ENCODE measurements at regions not wholly inside any gene's neighbourhood (a gene's known extent, or its start where the extent isn't known, plus 50 kb on each side); places are given as distances from the start of the nearest gene placed in this dataset.
"Not testable (repeated sequence)": the region's sequence is repeated elsewhere in the genome, so short reads cannot be mapped to it uniquely, and the experiment has no call there.

GRCh38 chr5:83865579-83865978, 144.9 kb upstream of the HAPLN1 start:
- no peaks in the 10 kb centered on the region for H3K4me1 ChIP-seq
- no peaks in the 10 kb centered on the region for H3K36me3 ChIP-seq
- H3K4me3 ChIP-seq, result no peak overlapping the region
- H3K27me3 ChIP-seq, result no peaks in the 10 kb centered on the region
- 46 to 61% methylated on average over 1 of the region's 1 CpG for WGBS, 2 donors
- no peaks in the 10 kb centered on the region for H3K9me3 ChIP-seq
- no peak for TF ChIP-seq CTCF (IDR thresholded peaks at IDR 0.05)
- no peak overlapping the region for H3K27ac ChIP-seq
- DNase-seq (no peak), ATAC-seq (no peak), FAIRE-seq (no peak)
- intact Hi-C loops (cut with DNase I), result no loop called here

GRCh38 chr5:83864652-83865051, 144.0 kb upstream of the HAPLN1 start:
- WGBS, 2 donors, result 34 to 48% methylated on average over 1 of the region's 1 CpG
- TF ChIP-seq CTCF (IDR thresholded peaks at IDR 0.05), result no peak

GRCh38 chr5:83857341-83857740, 136.7 kb upstream of the HAPLN1 start:
- FAIRE-seq, result no peak
- WGBS, 2 donors, result 54 to 60% methylated on average over 1 of the region's 1 CpG

More at GRCh38 chr5:83864652-83865051, 144.0 kb upstream of the HAPLN1 start:
- no peak overlapping the region for H3K27ac ChIP-seq
- ATAC-seq (no peak), FAIRE-seq (no peak), DNase-seq (no peak)
- H3K4me1 ChIP-seq, result no peaks in the 10 kb centered on the region
- no peaks in the 10 kb centered on the region for H3K9me3 ChIP-seq
- intact Hi-C loops (cut with DNase I), result no loop called here
- no peaks in the 10 kb centered on the region for H3K36me3 ChIP-seq
- H3K27me3 ChIP-seq, result no peaks in the 10 kb centered on the region
- no peak overlapping the region for H3K4me3 ChIP-seq

DNA sequence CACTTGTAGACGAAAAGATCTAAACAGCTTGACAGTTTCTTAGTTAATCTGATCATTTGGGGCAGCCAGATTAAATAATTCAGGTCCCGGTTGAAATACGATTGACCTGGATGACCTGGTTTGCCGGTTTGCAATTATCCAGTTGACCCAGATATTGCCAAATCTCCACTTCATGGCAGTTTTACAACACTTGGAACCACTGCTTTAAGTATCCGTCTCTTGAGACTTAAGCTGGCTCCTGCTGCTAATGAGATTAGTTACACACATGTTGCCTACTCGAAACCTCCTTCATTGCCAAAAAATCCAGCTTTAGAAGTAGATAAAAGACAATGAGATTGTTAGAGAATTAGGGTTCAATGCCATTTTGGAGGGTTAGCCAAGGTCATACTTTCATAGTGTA, 136.2 kb upstream of the HAPLN1 start:
- Histone ChIP-seq H3K4me3 (no peak overlapping the region), H3K4me1 (no peaks in the 10 kb centered on the region), H3K9me3 (no peaks in the 10 kb centered on the region), H3K27ac (no peak overlapping the region), H3K36me3 (no peaks in the 10 kb centered on the region), H3K27me3 (no peaks in the 10 kb centered on the region)
- 55 to 58% methylated on average over 6 of the region's 6 CpGs for WGBS, 2 donors
- intact Hi-C loops (cut with DNase I), result no loop called here
- FAIRE-seq, result no peak
- ATAC-seq, result no peak
- DNase-seq, result no peak
- no peak for TF ChIP-seq CTCF (IDR thresholded peaks at IDR 0.05)

More at GRCh38 chr5:83857341-83857740, 136.7 kb upstream of the HAPLN1 start:
- intact Hi-C loops (cut with DNase I), result no loop called here
- no peak for TF ChIP-seq CTCF (IDR thresholded peaks at IDR 0.05)
- DNase-seq, result no peak
- H3K36me3 ChIP-seq, result no peaks in the 10 kb centered on the region
- no peak for ATAC-seq
- H3K4me3 ChIP-seq, result no peak overlapping the region
- no peaks in the 10 kb centered on the region for H3K4me1 ChIP-seq
- no peak overlapping the region for H3K27ac ChIP-seq
- no peaks in the 10 kb centered on the region for H3K9me3 ChIP-seq
- no peaks in the 10 kb centered on the region for H3K27me3 ChIP-seq

GRCh38 chr5:83850412-83850811, 129.8 kb upstream of the HAPLN1 start:
- H3K27me3 ChIP-seq; ATAC-seq; H3K27ac ChIP-seq; H3K36me3 ChIP-seq; FAIRE-seq; DNase-seq; H3K4me1 ChIP-seq; H3K9me3 ChIP-seq; intact Hi-C loops (cut with DNase I); H3K4me3 ChIP-seq: not testable (repeated sequence)
- WGBS, 2 donors, result 81 to 84% methylated on average over 3 of the region's 3 CpGs

DNA sequence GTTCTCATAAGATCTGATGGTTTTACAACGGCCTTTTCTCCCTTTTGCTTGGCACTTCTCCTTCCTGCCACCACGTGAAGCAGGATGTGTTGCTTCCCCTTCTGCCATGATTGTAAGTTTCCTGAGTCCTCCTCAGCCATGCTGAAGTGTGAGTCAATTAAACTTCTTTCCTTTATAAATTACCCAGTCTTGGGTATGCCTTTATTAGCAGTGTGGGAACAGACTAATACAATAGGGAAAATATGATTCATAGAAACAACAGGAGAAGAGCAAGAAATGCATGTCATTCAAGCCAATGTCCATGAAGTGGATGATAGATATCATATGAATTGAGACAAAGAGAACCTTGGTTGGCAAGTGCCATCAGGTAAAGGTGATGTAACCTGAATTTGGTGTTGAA, 128.3 kb upstream of the HAPLN1 start:
- no peak for DNase-seq
- Histone ChIP-seq H3K9me3 (no peaks in the 10 kb centered on the region), H3K27ac (no peak overlapping the region), H3K27me3 (no peaks in the 10 kb centered on the region), H3K4me1 (no peaks in the 10 kb centered on the region), H3K36me3 (no peaks in the 10 kb centered on the region), H3K4me3 (no peak overlapping the region)
- no peak for ATAC-seq
- WGBS, 2 donors, result 43 to 57% methylated on average over 2 of the region's 2 CpGs
- intact Hi-C loops (cut with DNase I), result no loop called here
- no peak for TF ChIP-seq CTCF (IDR thresholded peaks at IDR 0.05)
- FAIRE-seq, result no peak

Measured in pancreas (tissue), 10 donors.